ENCODE measurements at regions not wholly inside any gene's neighbourhood (a gene's known extent, or its start where the extent isn't known, plus 50 kb on each side); places are given as distances from the start of the nearest gene placed in this dataset.

DNA sequence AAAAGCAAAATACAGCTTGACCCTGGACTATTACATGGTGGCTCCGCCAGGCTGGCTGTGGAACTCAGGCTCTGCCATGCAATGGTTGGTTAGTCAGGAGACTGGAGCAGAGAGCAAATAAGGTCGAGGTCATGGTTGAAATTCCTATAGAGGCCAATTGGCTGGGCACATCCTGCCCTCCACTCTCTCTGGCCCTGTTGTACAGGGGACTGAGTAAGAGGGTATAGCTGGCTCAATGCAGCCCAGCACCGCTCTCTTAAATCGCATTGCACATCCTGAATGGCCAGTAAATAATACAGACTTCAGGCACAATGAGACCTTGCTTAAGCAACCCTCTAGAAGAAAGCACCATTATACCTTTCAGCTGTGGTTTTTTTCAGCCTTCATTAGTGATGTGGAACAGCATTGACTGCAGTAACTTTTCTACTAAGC is 59.3 kb upstream of the PPP2R5A start (continued):
- TF ChIP-seq, protein P1, sequence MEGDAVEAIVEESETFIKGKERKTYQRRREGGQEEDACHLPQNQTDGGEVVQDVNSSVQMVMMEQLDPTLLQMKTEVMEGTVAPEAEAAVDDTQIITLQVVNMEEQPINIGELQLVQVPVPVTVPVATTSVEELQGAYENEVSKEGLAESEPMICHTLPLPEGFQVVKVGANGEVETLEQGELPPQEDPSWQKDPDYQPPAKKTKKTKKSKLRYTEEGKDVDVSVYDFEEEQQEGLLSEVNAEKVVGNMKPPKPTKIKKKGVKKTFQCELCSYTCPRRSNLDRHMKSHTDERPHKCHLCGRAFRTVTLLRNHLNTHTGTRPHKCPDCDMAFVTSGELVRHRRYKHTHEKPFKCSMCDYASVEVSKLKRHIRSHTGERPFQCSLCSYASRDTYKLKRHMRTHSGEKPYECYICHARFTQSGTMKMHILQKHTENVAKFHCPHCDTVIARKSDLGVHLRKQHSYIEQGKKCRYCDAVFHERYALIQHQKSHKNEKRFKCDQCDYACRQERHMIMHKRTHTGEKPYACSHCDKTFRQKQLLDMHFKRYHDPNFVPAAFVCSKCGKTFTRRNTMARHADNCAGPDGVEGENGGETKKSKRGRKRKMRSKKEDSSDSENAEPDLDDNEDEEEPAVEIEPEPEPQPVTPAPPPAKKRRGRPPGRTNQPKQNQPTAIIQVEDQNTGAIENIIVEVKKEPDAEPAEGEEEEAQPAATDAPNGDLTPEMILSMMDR (IDR thresholded peaks at IDR 0.05 in 2 of 3, conservative IDR thresholded peaks at IDR 0.05 in 1 of 3; ENCODE audit: insufficient read depth in 2 of 3, low read depth in 1 of 3, low read length in 3 of 3): no peak

GRCh38 chr1:212226467-212226866 is 58.7 kb upstream of the PPP2R5A start:
- H3K9me1 ChIP-seq (ENCODE audit: control insufficient read depth, insufficient read depth, low read length): no peaks in the 10 kb centered on the region
- ATAC-seq (no peak), DNase-seq (ENCODE audit: extremely low read depth in 1 of 4, low spot score in 3 of 4) (no peak), FAIRE-seq (no peak)
- H3K4me2 ChIP-seq (ENCODE audit: insufficient read depth, low read length): no peak overlapping the region
- peak overlapping the region; percentile 52 for H2AFZ ChIP-seq (ENCODE audit: low read depth, low read length)
- no peaks in the 10 kb centered on the region for H4K20me1 ChIP-seq (replicated peaks; ENCODE audit: control insufficient read depth, insufficient read depth, low read length)
- H3K36me3 ChIP-seq (ENCODE audit: control insufficient read depth, insufficient read depth, low read length): no peaks in the 10 kb centered on the region
- ChIA-PET POLR2A (interaction anchor here (0.6 to 2.1 kb wide), 4 partner anchors 10 to 249 kb away, joined by 3 to 8 read pairs (median 4); no protein-coding TSS in a partner anchor), CTCF (ENCODE audit: low intra/inter-chr PET ratio) (no interaction called here)
- H3K27ac ChIP-seq (ENCODE audit: extremely low read depth, low read depth, low read length): no peak overlapping the region
- no peaks in the 10 kb centered on the region for H3K79me2 ChIP-seq (ENCODE audit: control insufficient read depth, insufficient read depth, low read length)
- BruUV-seq (replicated peaks): no TSS peak
- TF ChIP-seq PHB2 (IDR thresholded peaks at IDR 0.05; ENCODE audit: low read depth) (no peak), PTRF (tag; IDR thresholded peaks at IDR 0.05) (no peak), BACH1 (tag; IDR thresholded peaks at IDR 0.05) (no peak), SNRNP70 (optimal IDR thresholded peaks at IDR 0.05; ENCODE audit: low read depth, low read length) (no peak), SETDB1 (IDR thresholded peaks at IDR 0.05; ENCODE audit: low read length) (no peak), CBFA2T3 (IDR thresholded peaks at IDR 0.05) (no peak)
- H3K27me3 ChIP-seq (ENCODE audit: control insufficient read depth in 2 of 2, insufficient read depth in 2 of 2, low read length in 2 of 2): no peaks in the 10 kb centered on the region
- no peak overlapping the region for H3K9ac ChIP-seq (ENCODE audit: insufficient read depth in 1 of 2, low read depth in 2 of 2, low read length in 2 of 2)
- in situ Hi-C loops (cut with MboI) (no loop called here), intact Hi-C loops (cut with micrococcal nuclease) (no loop called here)
- peaks cover 0 to 17% of the 10 kb centered on the region in 2 experiments; a peak in 4 of 5 replicates for H3K4me1 ChIP-seq (replicated peaks in 1 of 2; ENCODE audit: control insufficient read depth in 2 of 2, insufficient read depth in 2 of 2, low read length in 2 of 2)
- H3K4me3 ChIP-seq: no peak overlapping the region
- 53% methylated on average over 3 of the region's 3 CpGs for WGBS (ENCODE audit: insufficient coverage, low coverage, missing lambda C conversion rate)
- no peaks in the 10 kb centered on the region for H3K9me3 ChIP-seq (replicated peaks; ENCODE audit: control insufficient read depth, insufficient read depth, low read depth, low read length)
